ENCODE measurements at regions not wholly inside any gene's neighbourhood (a gene's known extent, or its start where the extent isn't known, plus 50 kb on each side); places are given as distances from the start of the nearest gene placed in this dataset.

GRCh38 chr1:195773931-195774330 lies 834.3 kb downstream of the KCNT2 start:
- Histone ChIP-seq H3K4me2 (ENCODE audit: low read length) (no peak overlapping the region), H3K27ac (ENCODE audit: low read depth, low read length, poor library complexity, severe bottlenecking) (no peak overlapping the region), H2AFZ (ENCODE audit: low read length) (no peak overlapping the region), H3K9me2 (ENCODE audit: insufficient read depth, low read length) (no peaks in the 10 kb centered on the region), H4K20me1 (ENCODE audit: insufficient read depth, low read length) (no peaks in the 10 kb centered on the region), H3K9me3 (ENCODE audit: low read length) (no peaks in the 10 kb centered on the region), H3K4me1 (ENCODE audit: insufficient read depth, low read length, poor library complexity, severe bottlenecking) (no peaks in the 10 kb centered on the region), H3K4me3 (ENCODE audit: low read depth, low read length, poor library complexity, severe bottlenecking) (no peak overlapping the region), H3K36me3 (ENCODE audit: insufficient read depth, low read length) (no peaks in the 10 kb centered on the region), H3K79me2 (ENCODE audit: insufficient read depth, low read depth, low read length) (no peaks in the 10 kb centered on the region)
- no TSS peak for BruUV-seq (replicated peaks)
- no peak for TF ChIP-seq EZH2phosphoT487 (IDR thresholded peaks at IDR 0.05; ENCODE audit: borderline replicate concordance, low read depth, low read length)
- TF ChIP-seq, protein P1, sequence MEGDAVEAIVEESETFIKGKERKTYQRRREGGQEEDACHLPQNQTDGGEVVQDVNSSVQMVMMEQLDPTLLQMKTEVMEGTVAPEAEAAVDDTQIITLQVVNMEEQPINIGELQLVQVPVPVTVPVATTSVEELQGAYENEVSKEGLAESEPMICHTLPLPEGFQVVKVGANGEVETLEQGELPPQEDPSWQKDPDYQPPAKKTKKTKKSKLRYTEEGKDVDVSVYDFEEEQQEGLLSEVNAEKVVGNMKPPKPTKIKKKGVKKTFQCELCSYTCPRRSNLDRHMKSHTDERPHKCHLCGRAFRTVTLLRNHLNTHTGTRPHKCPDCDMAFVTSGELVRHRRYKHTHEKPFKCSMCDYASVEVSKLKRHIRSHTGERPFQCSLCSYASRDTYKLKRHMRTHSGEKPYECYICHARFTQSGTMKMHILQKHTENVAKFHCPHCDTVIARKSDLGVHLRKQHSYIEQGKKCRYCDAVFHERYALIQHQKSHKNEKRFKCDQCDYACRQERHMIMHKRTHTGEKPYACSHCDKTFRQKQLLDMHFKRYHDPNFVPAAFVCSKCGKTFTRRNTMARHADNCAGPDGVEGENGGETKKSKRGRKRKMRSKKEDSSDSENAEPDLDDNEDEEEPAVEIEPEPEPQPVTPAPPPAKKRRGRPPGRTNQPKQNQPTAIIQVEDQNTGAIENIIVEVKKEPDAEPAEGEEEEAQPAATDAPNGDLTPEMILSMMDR (conservative IDR thresholded peaks at IDR 0.05; ENCODE audit: low read length): no peak
- DNase-seq (ENCODE audit: low spot score): no peak
- intact Hi-C loops (cut with micrococcal nuclease; ENCODE audit: unreplicated experiment): no loop called here
- ChIA-PET CTCF (ENCODE audit: unreplicated experiment) (no interaction called here), POLR2A (no interaction called here)

GRCh38 chr1:195769461-195769860 lies 838.8 kb downstream of the KCNT2 start:
- DNase-seq (ENCODE audit: low spot score): no peak
- intact Hi-C loops (cut with micrococcal nuclease; ENCODE audit: unreplicated experiment): no loop called here
- ChIA-PET CTCF (ENCODE audit: unreplicated experiment) (no interaction called here), POLR2A (no interaction called here)
- Histone ChIP-seq H3K4me3 (ENCODE audit: low read depth, low read length, poor library complexity, severe bottlenecking) (no peak overlapping the region), H3K9me2 (ENCODE audit: insufficient read depth, low read length) (no peaks in the 10 kb centered on the region), H3K4me1 (ENCODE audit: insufficient read depth, low read length, poor library complexity, severe bottlenecking) (no peaks in the 10 kb centered on the region), H2AFZ (ENCODE audit: low read length) (no peak overlapping the region), H3K9me3 (ENCODE audit: low read length) (no peaks in the 10 kb centered on the region), H3K27ac (ENCODE audit: low read depth, low read length, poor library complexity, severe bottlenecking) (no peak overlapping the region), H3K4me2 (ENCODE audit: low read length) (no peak overlapping the region), H3K36me3 (ENCODE audit: insufficient read depth, low read length) (no peaks in the 10 kb centered on the region), H4K20me1 (ENCODE audit: insufficient read depth, low read length) (no peaks in the 10 kb centered on the region), H3K79me2 (ENCODE audit: insufficient read depth, low read depth, low read length) (no peaks in the 10 kb centered on the region)
- no TSS peak for BruUV-seq (replicated peaks)
- TF ChIP-seq EZH2phosphoT487 (IDR thresholded peaks at IDR 0.05; ENCODE audit: borderline replicate concordance, low read depth, low read length): no peak
- TF ChIP-seq, protein P1 (conservative IDR thresholded peaks at IDR 0.05; ENCODE audit: low read length): no peak

DNA sequence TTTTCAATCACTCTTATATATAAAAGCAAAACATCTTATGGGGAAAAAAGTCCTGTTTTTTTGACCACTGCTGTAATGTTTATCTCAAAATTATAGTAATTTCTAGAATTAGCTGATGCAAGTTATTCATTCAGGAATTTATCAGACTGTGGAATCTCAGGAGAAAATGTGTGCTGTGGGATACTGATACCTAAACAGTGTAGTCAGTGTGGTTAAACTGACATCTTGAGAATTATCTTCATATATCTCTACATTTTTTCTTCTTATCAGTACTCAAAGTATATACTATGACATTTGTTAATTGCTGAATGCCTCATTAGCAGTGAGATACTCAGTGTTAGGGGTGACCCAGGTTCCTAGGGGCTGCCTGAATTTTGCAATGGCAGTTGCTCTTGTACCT lies 839.3 kb downstream of the KCNT2 start:
- no peak for TF ChIP-seq EZH2phosphoT487 (IDR thresholded peaks at IDR 0.05; ENCODE audit: borderline replicate concordance, low read depth, low read length)
- TF ChIP-seq, protein P1 (conservative IDR thresholded peaks at IDR 0.05; ENCODE audit: low read length): no peak
- H3K36me3 ChIP-seq (ENCODE audit: insufficient read depth, low read length): no peaks in the 10 kb centered on the region
- no peak overlapping the region for H3K27ac ChIP-seq (ENCODE audit: low read depth, low read length, poor library complexity, severe bottlenecking)
- no peak overlapping the region for H2AFZ ChIP-seq (ENCODE audit: low read length)
- H3K4me3 ChIP-seq (ENCODE audit: low read depth, low read length, poor library complexity, severe bottlenecking): no peak overlapping the region
- intact Hi-C loops (cut with micrococcal nuclease; ENCODE audit: unreplicated experiment): no loop called here
- no peaks in the 10 kb centered on the region for H3K4me1 ChIP-seq (ENCODE audit: insufficient read depth, low read length, poor library complexity, severe bottlenecking)
- no peak for DNase-seq (ENCODE audit: low spot score)
- no peak overlapping the region for H3K4me2 ChIP-seq (ENCODE audit: low read length)
- no peaks in the 10 kb centered on the region for H3K9me3 ChIP-seq (ENCODE audit: low read length)
- H3K9me2 ChIP-seq (ENCODE audit: insufficient read depth, low read length): no peaks in the 10 kb centered on the region
- CTCF ChIA-PET (ENCODE audit: unreplicated experiment): no interaction called here
- no peaks in the 10 kb centered on the region for H3K79me2 ChIP-seq (ENCODE audit: insufficient read depth, low read depth, low read length)
- POLR2A ChIA-PET: interaction anchor here (0.5 kb wide), 1 partner anchor 172 kb away, joined by 3 read pairs; no protein-coding TSS in a partner anchor
- no TSS peak for BruUV-seq (replicated peaks)
- H4K20me1 ChIP-seq (ENCODE audit: insufficient read depth, low read length): no peaks in the 10 kb centered on the region
